SW480 (cell line): ENCODE measurements at regions not wholly inside any gene's neighbourhood (a gene's known extent, or its start where the extent isn't known, plus 50 kb on each side); places are given as distances from the start of the nearest gene placed in this dataset.
"Not testable (repeated sequence)": the region's sequence is repeated elsewhere in the genome, so short reads cannot be mapped to it uniquely, and the experiment has no call there.

Experiments used
- DNase-seq: peaks from one replicate; pipeline ENCODE4 v3.0.0-alpha.2; 2016; ENCODE audit warnings: low spot score

- DNase-seq, result no peak
These were observed 172.6 kb upstream of the THSD7A start for GRCh38 chr7:12004581-12004980.

GRCh38 chr7:12007576-12007975 lies 175.6 kb upstream of the THSD7A start:
- DNase-seq, result no peak

- DNase-seq, result no peak
These were observed 182.0 kb upstream of the THSD7A start for GRCh38 chr7:12013983-12014382.

- DNase-seq, result no peak
These were observed 184.4 kb upstream of the THSD7A start for GRCh38 chr7:12016439-12016838.

GRCh38 chr7:12017046-12017445 lies 185.0 kb upstream of the THSD7A start:
- no peak for DNase-seq

GRCh38 chr7:12022011-12022410 lies 189.1 kb upstream of the TMEM106B start:
- not testable (repeated sequence) for DNase-seq

- DNase-seq, result no peak
These were observed 185.8 kb upstream of the TMEM106B start for GRCh38 chr7:12025246-12025645.

GRCh38 chr7:12028508-12028907 lies 182.6 kb upstream of the TMEM106B start:
- DNase-seq, result no peak

GRCh38 chr7:12030116-12030515 lies 181.0 kb upstream of the TMEM106B start:
- DNase-seq, result no peak

GRCh38 chr7:12031186-12031585 lies 179.9 kb upstream of the TMEM106B start:
- no peak for DNase-seq

GRCh38 chr7:12031638-12032037 lies 179.5 kb upstream of the TMEM106B start:
- DNase-seq, result peak; percentile 27

- no peak for DNase-seq
These were observed 178.9 kb upstream of the TMEM106B start for GRCh38 chr7:12032146-12032545.

GRCh38 chr7:12043457-12043856 lies 167.6 kb upstream of the TMEM106B start:
- not testable (repeated sequence) for DNase-seq

GRCh38 chr7:12052211-12052610 lies 158.9 kb upstream of the TMEM106B start:
- no peak for DNase-seq

- no peak for DNase-seq
These were observed 157.5 kb upstream of the TMEM106B start for GRCh38 chr7:12053561-12053960.

GRCh38 chr7:12054830-12055229 lies 156.3 kb upstream of the TMEM106B start:
- no peak for DNase-seq

GRCh38 chr7:12056381-12056780 lies 154.7 kb upstream of the TMEM106B start:
- DNase-seq, result no peak

- no peak for DNase-seq
These were observed 154.1 kb upstream of the TMEM106B start for GRCh38 chr7:12056977-12057376.

- no peak for DNase-seq
These were observed 149.0 kb upstream of the TMEM106B start for GRCh38 chr7:12062062-12062461.

- no peak for DNase-seq
These were observed 146.4 kb upstream of the TMEM106B start for GRCh38 chr7:12064586-12065127.

- peak; percentile 87 for DNase-seq
These were observed 145.1 kb upstream of the TMEM106B start for GRCh38 chr7:12066004-12066403.

- DNase-seq, result peak; percentile 88
These were observed 144.6 kb upstream of the TMEM106B start for GRCh38 chr7:12066521-12066920.

- peak; percentile 75 for DNase-seq
These were observed 143.8 kb upstream of the TMEM106B start for GRCh38 chr7:12067156-12067831.

- DNase-seq, result peak; percentile 23
These were observed 141.3 kb upstream of the TMEM106B start for GRCh38 chr7:12069757-12070156.
